Thyroid gland (tissue), 4 donors: ENCODE measurements at regions not wholly inside any gene's neighbourhood (a gene's known extent, or its start where the extent isn't known, plus 50 kb on each side); places are given as distances from the start of the nearest gene placed in this dataset.

ENCODE experiments used
- DNase-seq, 2 donors: peaks; one replicate each; pipeline ENCODE4 v3.0.0-alpha.2; 2019
- H3K27ac ChIP-seq, 3 donors: fragments of 200-600 bp; sonication (generic); 1 replicate in 2 of 3; 2 replicates in 1 of 3; pipeline ENCODE4 v1.5.1; 2016 to 2019; ENCODE audit warnings: mild to moderate bottlenecking in 1 of 3, moderate library complexity in 1 of 3
- H3K27me3 ChIP-seq: fragments of 200-600 bp; sonication (generic); one replicate; pipeline ENCODE4 v1.5.1; 2019
- H3K36me3 ChIP-seq, 2 donors: fragments of 200-600 bp; sonication (generic); one replicate each; pipeline ENCODE4 v1.5.1; 2016 to 2019
- H3K4me1 ChIP-seq, 2 donors: fragments of 200-600 bp; sonication (generic); one replicate each; pipeline ENCODE4 v1.5.1; 2017 to 2019
- H3K4me3 ChIP-seq, 3 donors: fragments of 200-600 bp; sonication (generic); replicated peaks in 1 of 3; 1 replicate in 2 of 3; 2 replicates in 1 of 3; pipeline ENCODE4 v1.5.1; 2016; ENCODE audit warnings: mild to moderate bottlenecking in 1 of 3
- H3K9me3 ChIP-seq: fragments of 200-600 bp; sonication (generic); one replicate; pipeline ENCODE4 v1.5.1; 2017
- POLR2A ChIP-seq, 2 donors: fragments of 450-650 bp; IDR thresholded peaks; one replicate each; pipeline ENCODE4 v1.6.1; 2017; ENCODE audit warnings: antibody characterized with exemption in 2 of 2, mild to moderate bottlenecking in 2 of 2, moderate library complexity in 1 of 2
- WGBS, 2 donors: methylation state at CpG; one replicate each; pipeline ENCODE4 v1.1.5; 2017; 5-methylcytosine and 5-hydroxymethylcytosine counted together
- intact Hi-C: fragments of 100-400 bp; cut with DNase I; formaldehyde crosslinking; loops from one replicate; pipeline ENCODE4 v1.15.1; 2023
- TF ChIP-seq, protein P1 (sequence below), 6 experiments: fragments of 200-600 bp in 3 of 6; fragments of 450-650 bp in 3 of 6; sonication (generic) in 3 of 6; IDR thresholded peaks; one replicate each; pipeline ENCODE4 v1.5.1; 2016 to 2019; ENCODE audit warnings: antibody characterized with exemption in 6 of 6, mild to moderate bottlenecking in 2 of 6, inconsistent platforms in 1 of 6, moderate library complexity in 1 of 6

GRCh38 chr18:42192251-42193248 is 237.5 kb downstream of the PIK3C3 start:
- intact Hi-C loops: no loop called here

DNA sequence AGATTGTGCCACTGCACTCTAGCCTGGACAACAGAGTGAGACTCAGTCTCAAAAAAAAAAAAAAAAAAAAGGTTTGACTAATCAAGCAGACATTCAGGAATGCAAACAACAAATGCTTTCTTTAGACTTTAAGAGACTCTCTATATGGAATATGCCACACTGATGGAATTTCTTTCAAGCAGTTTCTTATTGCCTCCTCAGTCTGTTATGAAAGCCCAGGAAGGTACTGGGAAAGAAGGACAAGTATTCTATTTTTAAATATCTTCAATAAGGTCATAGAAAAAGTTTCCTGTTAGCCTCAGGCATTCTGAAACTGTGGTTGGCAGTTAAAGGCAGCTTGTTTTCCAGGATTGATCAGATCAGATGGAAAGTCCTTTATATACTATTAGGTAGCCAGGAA is 241.6 kb downstream of the PIK3C3 start:
- Histone ChIP-seq H3K9me3 (no peaks in the 10 kb centered on the region), H3K4me3 (no peak overlapping the region), H3K27ac (peak overlapping the region; percentile 67 to 93 (median 82)), H3K27me3 (no peaks in the 10 kb centered on the region), H3K4me1 (peaks cover 27 to 34% of the 10 kb centered on the region in 2 donors), H3K36me3 (no peaks in the 10 kb centered on the region)
- DNase-seq: no peak
- intact Hi-C loops: no loop called here
- TF ChIP-seq POLR2A (IDR thresholded peaks at IDR 0.05): no peak
- TF ChIP-seq, protein P1, sequence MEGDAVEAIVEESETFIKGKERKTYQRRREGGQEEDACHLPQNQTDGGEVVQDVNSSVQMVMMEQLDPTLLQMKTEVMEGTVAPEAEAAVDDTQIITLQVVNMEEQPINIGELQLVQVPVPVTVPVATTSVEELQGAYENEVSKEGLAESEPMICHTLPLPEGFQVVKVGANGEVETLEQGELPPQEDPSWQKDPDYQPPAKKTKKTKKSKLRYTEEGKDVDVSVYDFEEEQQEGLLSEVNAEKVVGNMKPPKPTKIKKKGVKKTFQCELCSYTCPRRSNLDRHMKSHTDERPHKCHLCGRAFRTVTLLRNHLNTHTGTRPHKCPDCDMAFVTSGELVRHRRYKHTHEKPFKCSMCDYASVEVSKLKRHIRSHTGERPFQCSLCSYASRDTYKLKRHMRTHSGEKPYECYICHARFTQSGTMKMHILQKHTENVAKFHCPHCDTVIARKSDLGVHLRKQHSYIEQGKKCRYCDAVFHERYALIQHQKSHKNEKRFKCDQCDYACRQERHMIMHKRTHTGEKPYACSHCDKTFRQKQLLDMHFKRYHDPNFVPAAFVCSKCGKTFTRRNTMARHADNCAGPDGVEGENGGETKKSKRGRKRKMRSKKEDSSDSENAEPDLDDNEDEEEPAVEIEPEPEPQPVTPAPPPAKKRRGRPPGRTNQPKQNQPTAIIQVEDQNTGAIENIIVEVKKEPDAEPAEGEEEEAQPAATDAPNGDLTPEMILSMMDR (IDR thresholded peaks at IDR 0.05): no peak

More at GRCh38 chr18:42192251-42193248, 237.5 kb downstream of the PIK3C3 start:
- no peaks in the 10 kb centered on the region for H3K27me3 ChIP-seq
- no peak overlapping the region for H3K27ac ChIP-seq
- H3K36me3 ChIP-seq: no peaks in the 10 kb centered on the region
- no peak for DNase-seq
- no peak for TF ChIP-seq POLR2A (IDR thresholded peaks at IDR 0.05)
- no peak overlapping the region for H3K4me3 ChIP-seq
- WGBS, 2 donors: 77 to 81% methylated on average over 5 of the region's 5 CpGs
- H3K4me1 ChIP-seq: peaks cover 7 to 9% of the 10 kb centered on the region in 2 donors
- no peaks in the 10 kb centered on the region for H3K9me3 ChIP-seq

DNA sequence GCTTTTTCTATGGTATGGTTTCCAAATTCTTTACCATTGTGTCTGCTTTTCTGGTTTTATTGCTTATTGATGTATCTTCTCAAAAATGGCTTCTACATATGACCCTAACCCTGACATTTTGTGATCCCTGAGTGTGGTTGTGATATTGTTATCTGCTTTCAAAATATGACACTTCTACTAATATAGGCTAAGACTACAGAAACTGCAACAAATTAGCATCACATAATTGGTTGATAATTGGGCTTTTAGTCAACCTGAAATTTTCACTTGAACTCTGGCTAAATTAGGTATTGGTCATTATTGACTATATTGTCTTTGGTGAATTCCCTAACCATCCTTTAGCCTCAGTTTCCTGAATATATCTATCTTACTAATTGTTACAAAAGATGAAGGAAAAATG is 246.1 kb downstream of the PIK3C3 start:
- Histone ChIP-seq H3K36me3 (no peaks in the 10 kb centered on the region), H3K4me1 (peaks cover 34 to 43% of the 10 kb centered on the region in 2 donors), H3K4me3 (no peak overlapping the region), H3K9me3 (no peaks in the 10 kb centered on the region), H3K27ac (peak overlapping the region; percentile 82 to 93 (median 83)), H3K27me3 (no peaks in the 10 kb centered on the region)
- intact Hi-C loops: no loop called here
- TF ChIP-seq, protein P1 (IDR thresholded peaks at IDR 0.05): no peak
- no peak for TF ChIP-seq POLR2A (IDR thresholded peaks at IDR 0.05)
- no peak for DNase-seq

DNA sequence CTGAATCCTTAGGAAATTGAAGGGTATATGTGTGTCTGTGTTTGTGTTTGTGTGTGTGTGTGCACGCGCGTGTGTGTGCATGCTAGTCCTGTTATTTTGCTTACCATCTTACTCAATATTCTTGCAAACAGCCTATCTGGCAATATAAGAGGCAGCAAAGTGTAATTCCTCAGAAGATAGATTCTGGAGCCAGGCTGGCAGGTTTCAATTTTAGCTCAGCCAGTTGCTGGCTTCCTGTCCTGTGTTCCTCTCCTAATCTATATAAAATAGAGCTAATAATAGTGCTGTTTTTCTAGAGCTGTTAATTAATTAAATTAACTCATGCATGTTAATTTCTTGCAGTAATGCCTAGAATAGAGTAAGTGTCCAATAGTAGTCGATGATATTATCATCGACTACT is 256.2 kb downstream of the PIK3C3 start:
- no peaks in the 10 kb centered on the region for H3K36me3 ChIP-seq
- H3K4me3 ChIP-seq: no peak overlapping the region
- intact Hi-C loops: no loop called here
- no peaks in the 10 kb centered on the region for H3K9me3 ChIP-seq
- H3K4me1 ChIP-seq: no peaks in the 10 kb centered on the region
- WGBS, 2 donors: 74 to 86% methylated on average over 5 of the region's 5 CpGs
- no peak for DNase-seq
- H3K27ac ChIP-seq: no peak overlapping the region
- no peaks in the 10 kb centered on the region for H3K27me3 ChIP-seq
- TF ChIP-seq POLR2A (IDR thresholded peaks at IDR 0.05): no peak
- TF ChIP-seq, protein P1 (IDR thresholded peaks at IDR 0.05): no peak

- Histone ChIP-seq H3K27me3 (no peaks in the 10 kb centered on the region), H3K4me3 (no peak overlapping the region), H3K9me3 (no peaks in the 10 kb centered on the region), H3K36me3 (no peaks in the 10 kb centered on the region), H3K27ac (no peak overlapping the region), H3K4me1 (no peaks in the 10 kb centered on the region)
- WGBS, 2 donors: 76 to 93% methylated on average over 1 of the region's 1 CpG
- intact Hi-C loops: no loop called here
- TF ChIP-seq POLR2A (IDR thresholded peaks at IDR 0.05): no peak
- TF ChIP-seq, protein P1 (IDR thresholded peaks at IDR 0.05): no peak
- no peak for DNase-seq
Observed at GRCh38 chr18:42222557-42222956, 267.5 kb downstream of the PIK3C3 start.
